ENCODE measurements at regions not wholly inside any gene's neighbourhood (a gene's known extent, or its start where the extent isn't known, plus 50 kb on each side); places are given as distances from the start of the nearest gene placed in this dataset.

- no peak overlapping the region for H3K4me3 ChIP-seq
- H3K27ac ChIP-seq, result no peak overlapping the region
These were observed 124.9 kb upstream of the NEBL start for GRCh38 chr10:21021843-21022594.

- Histone ChIP-seq H3K4me3 (no peak overlapping the region), H3K27ac (no peak overlapping the region)
These were observed 124.1 kb upstream of the NEBL start for GRCh38 chr10:21021231-21021630.

GRCh38 chr10:21020545-21020944 lies 123.4 kb upstream of the NEBL start:
- no peak overlapping the region for H3K4me3 ChIP-seq
- H3K27ac ChIP-seq, result no peak overlapping the region

GRCh38 chr10:21019436-21019835 lies 122.3 kb upstream of the NEBL start:
- no peak overlapping the region for H3K27ac ChIP-seq
- H3K4me3 ChIP-seq, result no peak overlapping the region

GRCh38 chr10:21015851-21016250 lies 118.7 kb upstream of the NEBL start:
- H3K4me3 ChIP-seq, result no peak overlapping the region

GRCh38 chr10:21014141-21014540 lies 117.0 kb upstream of the NEBL start:
- Histone ChIP-seq H3K27ac (no peak overlapping the region), H3K4me3 (no peak overlapping the region)

More at GRCh38 chr10:21015851-21016250, 118.7 kb upstream of the NEBL start:
- no peak overlapping the region for H3K27ac ChIP-seq

- Histone ChIP-seq H3K4me3 (no peak overlapping the region), H3K27ac (no peak overlapping the region)
These were observed 114.4 kb upstream of the NEBL start for GRCh38 chr10:21011433-21012018.

- no peak overlapping the region for H3K27ac ChIP-seq
- H3K4me3 ChIP-seq, result no peak overlapping the region
These were observed 113.5 kb upstream of the NEBL start for GRCh38 chr10:21010615-21011014.

GRCh38 chr10:21003240-21003822 lies 106.2 kb upstream of the NEBL start:
- no peak overlapping the region for H3K27ac ChIP-seq
- no peak overlapping the region for H3K4me3 ChIP-seq

GRCh38 chr10:21002091-21002878 lies 105.2 kb upstream of the NEBL start:
- no peak overlapping the region for H3K27ac ChIP-seq
- H3K4me3 ChIP-seq, result no peak overlapping the region

- H3K27ac ChIP-seq, result no peak overlapping the region
- no peak overlapping the region for H3K4me3 ChIP-seq
These were observed 102.6 kb upstream of the NEBL start for GRCh38 chr10:20999699-21000098.

- Histone ChIP-seq H3K4me3 (no peak overlapping the region), H3K27ac (no peak overlapping the region)
These were observed 100.9 kb upstream of the NEBL start for GRCh38 chr10:20998036-20998435.

GRCh38 chr10:20995123-20995987 lies 98.2 kb upstream of the NEBL start:
- Histone ChIP-seq H3K27ac (no peak overlapping the region), H3K4me3 (no peak overlapping the region)

GRCh38 chr10:20993830-20994527 lies 96.9 kb upstream of the NEBL start:
- H3K27ac ChIP-seq, result no peak overlapping the region

GRCh38 chr10:20993389-20993788 lies 96.3 kb upstream of the NEBL start:
- H3K4me3 ChIP-seq, result no peak overlapping the region

More at GRCh38 chr10:20993830-20994527, 96.9 kb upstream of the NEBL start:
- H3K4me3 ChIP-seq, result no peak overlapping the region

GRCh38 chr10:20991526-20991925 lies 94.4 kb upstream of the NEBL start:
- no peak overlapping the region for H3K4me3 ChIP-seq
- H3K27ac ChIP-seq, result no peak overlapping the region

More at GRCh38 chr10:20993389-20993788, 96.3 kb upstream of the NEBL start:
- no peak overlapping the region for H3K27ac ChIP-seq

GRCh38 chr10:20990604-20991003 lies 93.5 kb upstream of the NEBL start:
- no peak overlapping the region for H3K27ac ChIP-seq
- no peak overlapping the region for H3K4me3 ChIP-seq

- Histone ChIP-seq H3K27ac (no peak overlapping the region), H3K4me3 (no peak overlapping the region)
These were observed 91.4 kb upstream of the NEBL start for GRCh38 chr10:20988357-20988983.

All from skin epidermis (tissue), 12 donors.